Uterus (tissue), 3 donors: ENCODE measurements at regions not wholly inside any gene's neighbourhood (a gene's known extent, or its start where the extent isn't known, plus 50 kb on each side); places are given as distances from the start of the nearest gene placed in this dataset.

Experiments
- DNase-seq, 2 donors: peaks; one replicate each; pipeline ENCODE4 v3.0.0-alpha.2; 2019 to 2020
- H3K27ac ChIP-seq, 2 donors: fragments of 200-600 bp; sonication (generic); 1 replicate in 1 of 2; 2 replicates in 1 of 2; pipeline ENCODE4 v1.5.1; 2016 to 2018
- H3K27me3 ChIP-seq, 2 donors: fragments of 200-600 bp; sonication (generic); one replicate each; pipeline ENCODE4 v1.5.1; 2018 to 2019; ENCODE audit warnings: control low read depth in 1 of 2
- H3K36me3 ChIP-seq, 2 donors: fragments of 200-600 bp; sonication (generic); one replicate each; pipeline ENCODE4 v1.5.1; 2019; ENCODE audit warnings: control low read depth in 1 of 2
- H3K4me1 ChIP-seq, 2 donors: fragments of 200-600 bp; sonication (generic); one replicate each; pipeline ENCODE4 v1.5.1; 2018 to 2019; ENCODE audit warnings: control low read depth in 1 of 2
- H3K4me3 ChIP-seq, 2 donors: fragments of 200-600 bp; sonication (generic); 1 replicate in 1 of 2; 2 replicates in 1 of 2; pipeline ENCODE4 v1.5.1; 2018 to 2019; ENCODE audit warnings: mild to moderate bottlenecking in 1 of 2
- H3K9me3 ChIP-seq, 2 donors: fragments of 200-600 bp; sonication (generic); one replicate each; pipeline ENCODE4 v1.5.1; 2019; ENCODE audit warnings: control low read depth in 1 of 2
- POLR2A ChIP-seq, 2 donors: fragments of 450-650 bp; IDR thresholded peaks; one replicate each; pipeline ENCODE4 v1.6.1; 2016; ENCODE audit warnings: antibody characterized with exemption in 2 of 2, mild to moderate bottlenecking in 1 of 2, moderate library complexity in 1 of 2
- intact Hi-C: fragments of 100-400 bp; cut with DNase I; formaldehyde crosslinking; loops from one replicate; pipeline ENCODE4 v1.15.1; 2023; ENCODE audit warnings: low total_unique reads
- TF ChIP-seq, protein P1 (sequence below), 4 experiments: fragments of 200-600 bp in 2 of 4; fragments of 450-650 bp in 2 of 4; sonication (generic) in 2 of 4; IDR thresholded peaks; one replicate each; pipeline ENCODE4 v1.5.1; 2016 to 2019; ENCODE audit warnings: antibody characterized with exemption in 4 of 4, mild to moderate bottlenecking in 2 of 4, moderate library complexity in 1 of 4
- donor health status: DM: yes; HTN: yes; CAD: no.

- no peak overlapping the region for H3K4me3 ChIP-seq
- TF ChIP-seq POLR2A (IDR thresholded peaks at IDR 0.05), result no peak
- TF ChIP-seq, protein P1, sequence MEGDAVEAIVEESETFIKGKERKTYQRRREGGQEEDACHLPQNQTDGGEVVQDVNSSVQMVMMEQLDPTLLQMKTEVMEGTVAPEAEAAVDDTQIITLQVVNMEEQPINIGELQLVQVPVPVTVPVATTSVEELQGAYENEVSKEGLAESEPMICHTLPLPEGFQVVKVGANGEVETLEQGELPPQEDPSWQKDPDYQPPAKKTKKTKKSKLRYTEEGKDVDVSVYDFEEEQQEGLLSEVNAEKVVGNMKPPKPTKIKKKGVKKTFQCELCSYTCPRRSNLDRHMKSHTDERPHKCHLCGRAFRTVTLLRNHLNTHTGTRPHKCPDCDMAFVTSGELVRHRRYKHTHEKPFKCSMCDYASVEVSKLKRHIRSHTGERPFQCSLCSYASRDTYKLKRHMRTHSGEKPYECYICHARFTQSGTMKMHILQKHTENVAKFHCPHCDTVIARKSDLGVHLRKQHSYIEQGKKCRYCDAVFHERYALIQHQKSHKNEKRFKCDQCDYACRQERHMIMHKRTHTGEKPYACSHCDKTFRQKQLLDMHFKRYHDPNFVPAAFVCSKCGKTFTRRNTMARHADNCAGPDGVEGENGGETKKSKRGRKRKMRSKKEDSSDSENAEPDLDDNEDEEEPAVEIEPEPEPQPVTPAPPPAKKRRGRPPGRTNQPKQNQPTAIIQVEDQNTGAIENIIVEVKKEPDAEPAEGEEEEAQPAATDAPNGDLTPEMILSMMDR (IDR thresholded peaks at IDR 0.05), result no peak
Measured at GRCh38 chr21:35489389-35489980, 440.4 kb upstream of the RUNX1 start.

GRCh38 chr21:35488946-35489345, 439.8 kb upstream of the RUNX1 start:
- no peak for DNase-seq
- no peaks in the 10 kb centered on the region for H3K4me1 ChIP-seq
- H3K9me3 ChIP-seq, result no peaks in the 10 kb centered on the region
- TF ChIP-seq, protein P1 (IDR thresholded peaks at IDR 0.05), result no peak
- TF ChIP-seq POLR2A (IDR thresholded peaks at IDR 0.05), result no peak
- no peaks in the 10 kb centered on the region for H3K36me3 ChIP-seq
- no peak overlapping the region for H3K4me3 ChIP-seq
- intact Hi-C loops, result no loop called here
- no peak overlapping the region for H3K27ac ChIP-seq
- H3K27me3 ChIP-seq, result no peaks in the 10 kb centered on the region

More at GRCh38 chr21:35489389-35489980, 440.4 kb upstream of the RUNX1 start:
- H3K36me3 ChIP-seq, result no peaks in the 10 kb centered on the region
- no peak overlapping the region for H3K27ac ChIP-seq
- no peaks in the 10 kb centered on the region for H3K9me3 ChIP-seq
- no peaks in the 10 kb centered on the region for H3K27me3 ChIP-seq
- intact Hi-C loops, result no loop called here
- DNase-seq, result no peak
- H3K4me1 ChIP-seq, result no peaks in the 10 kb centered on the region

DNA sequence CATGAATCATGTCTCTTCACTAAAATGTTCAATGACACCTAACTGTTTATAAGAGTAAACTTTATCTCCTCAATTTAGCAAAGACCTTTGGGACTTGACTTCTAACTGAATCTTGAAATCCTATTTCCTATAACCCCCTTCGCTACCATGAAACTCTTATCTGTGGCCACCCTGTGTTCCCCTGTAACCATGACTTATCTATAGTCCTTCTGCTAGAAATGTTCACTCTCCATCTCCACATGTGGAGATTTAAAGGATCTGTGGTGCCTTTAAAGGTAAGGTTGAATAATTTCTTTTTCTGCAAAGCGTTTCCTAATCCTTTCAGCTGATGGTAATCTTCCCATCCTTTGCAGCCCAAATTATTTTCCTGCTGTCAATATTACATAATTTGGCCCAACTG, 436.3 kb upstream of the RUNX1 start:
- H3K9me3 ChIP-seq, result no peaks in the 10 kb centered on the region
- H3K4me1 ChIP-seq, result no peaks in the 10 kb centered on the region
- TF ChIP-seq, protein P1 (IDR thresholded peaks at IDR 0.05), result no peak
- TF ChIP-seq POLR2A (IDR thresholded peaks at IDR 0.05), result no peak
- H3K36me3 ChIP-seq, result no peaks in the 10 kb centered on the region
- intact Hi-C loops, result no loop called here
- no peak overlapping the region for H3K27ac ChIP-seq
- H3K27me3 ChIP-seq, result no peaks in the 10 kb centered on the region
- no peak for DNase-seq
- H3K4me3 ChIP-seq, result no peak overlapping the region

- Histone ChIP-seq H3K9me3 (no peaks in the 10 kb centered on the region), H3K27me3 (no peaks in the 10 kb centered on the region), H3K27ac (no peak overlapping the region), H3K4me1 (no peaks in the 10 kb centered on the region), H3K4me3 (no peak overlapping the region), H3K36me3 (peaks cover 0 to 1% of the 10 kb centered on the region in 2 donors)
- TF ChIP-seq, protein P1 (IDR thresholded peaks at IDR 0.05), result no peak
- TF ChIP-seq POLR2A (IDR thresholded peaks at IDR 0.05), result no peak
- intact Hi-C loops, result no loop called here
- no peak for DNase-seq
Measured at GRCh38 chr21:35484851-35485250, 435.7 kb upstream of the RUNX1 start.

DNA sequence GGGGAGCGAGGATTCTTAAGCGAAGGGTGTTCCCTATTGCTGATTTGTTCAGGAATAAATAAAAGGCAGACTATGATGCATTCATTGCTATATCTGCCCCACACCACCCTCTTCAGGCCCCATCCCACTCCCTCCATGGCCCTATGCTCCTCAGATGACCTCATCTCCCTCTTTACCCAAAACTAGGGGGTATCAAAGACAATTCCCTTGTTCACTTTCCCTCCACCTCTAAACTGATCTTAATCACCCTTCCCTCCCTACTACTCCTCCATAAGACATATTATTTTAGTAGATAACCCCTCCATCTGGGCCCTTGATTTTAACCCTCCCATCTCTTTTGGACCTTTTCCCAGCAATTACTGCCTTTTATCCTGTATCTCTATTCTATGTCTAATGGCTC, 434.9 kb upstream of the RUNX1 start:
- Histone ChIP-seq H3K4me1 (no peaks in the 10 kb centered on the region), H3K4me3 (no peak overlapping the region), H3K36me3 (peaks cover 0 to 1% of the 10 kb centered on the region in 2 donors), H3K9me3 (no peaks in the 10 kb centered on the region), H3K27me3 (no peaks in the 10 kb centered on the region), H3K27ac (no peak overlapping the region)
- DNase-seq, result no peak
- intact Hi-C loops, result no loop called here
- TF ChIP-seq POLR2A (IDR thresholded peaks at IDR 0.05), result no peak
- TF ChIP-seq, protein P1 (IDR thresholded peaks at IDR 0.05), result no peak
